Kidney epithelial cell (primary cell): ENCODE measurements at regions not wholly inside any gene's neighbourhood (a gene's known extent, or its start where the extent isn't known, plus 50 kb on each side); places are given as distances from the start of the nearest gene placed in this dataset.

Experiments used
- DNase-seq: peaks from one replicate; pipeline ENCODE4 v3.0.0-alpha.2; 2010; ENCODE audit warnings: low read depth
- H3K27me3 ChIP-seq: 2 replicates; pipeline ENCODE4 v1.6.0; 2011; ENCODE audit warnings: low read length; ENCODE audit not compliant: control insufficient read depth, insufficient read depth
- H3K36me3 ChIP-seq: 2 replicates; pipeline ENCODE4 v1.5.1; 2011; ENCODE audit warnings: low read length; ENCODE audit not compliant: control insufficient read depth, insufficient read depth
- H3K4me3 ChIP-seq: 2 replicates; pipeline ENCODE4 v1.5.1; 2011; ENCODE audit warnings: low read depth, mild to moderate bottlenecking, control low read depth, low read length
- TF ChIP-seq, protein P1 (sequence below): IDR thresholded peaks from 2 replicates; pipeline ENCODE4 v1.5.1; 2011; ENCODE audit warnings: mild to moderate bottlenecking, moderate library complexity, low read length, control low read depth, inconsistent platforms; ENCODE audit not compliant: insufficient read depth, poor library complexity, severe bottlenecking

DNA sequence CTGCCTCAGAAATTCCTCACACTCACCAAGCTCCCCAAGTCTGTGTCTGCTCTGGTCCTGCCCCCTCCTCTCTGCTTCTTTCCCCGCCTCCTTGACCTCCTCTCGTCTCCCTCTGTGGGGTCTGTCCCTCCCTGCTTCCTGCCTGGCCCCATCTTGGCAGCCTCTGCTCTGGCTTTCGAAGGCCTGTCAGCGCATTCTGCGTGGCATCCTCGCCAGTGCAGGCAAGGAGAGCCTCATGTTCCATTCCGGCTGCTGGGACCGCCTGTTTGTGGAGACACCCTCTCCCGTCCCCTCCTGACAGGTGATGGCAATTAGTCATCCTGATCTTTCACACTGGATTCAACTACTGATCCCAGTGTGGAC lies 51.7 kb upstream of the COL13A1 start:
- TF ChIP-seq, protein P1, sequence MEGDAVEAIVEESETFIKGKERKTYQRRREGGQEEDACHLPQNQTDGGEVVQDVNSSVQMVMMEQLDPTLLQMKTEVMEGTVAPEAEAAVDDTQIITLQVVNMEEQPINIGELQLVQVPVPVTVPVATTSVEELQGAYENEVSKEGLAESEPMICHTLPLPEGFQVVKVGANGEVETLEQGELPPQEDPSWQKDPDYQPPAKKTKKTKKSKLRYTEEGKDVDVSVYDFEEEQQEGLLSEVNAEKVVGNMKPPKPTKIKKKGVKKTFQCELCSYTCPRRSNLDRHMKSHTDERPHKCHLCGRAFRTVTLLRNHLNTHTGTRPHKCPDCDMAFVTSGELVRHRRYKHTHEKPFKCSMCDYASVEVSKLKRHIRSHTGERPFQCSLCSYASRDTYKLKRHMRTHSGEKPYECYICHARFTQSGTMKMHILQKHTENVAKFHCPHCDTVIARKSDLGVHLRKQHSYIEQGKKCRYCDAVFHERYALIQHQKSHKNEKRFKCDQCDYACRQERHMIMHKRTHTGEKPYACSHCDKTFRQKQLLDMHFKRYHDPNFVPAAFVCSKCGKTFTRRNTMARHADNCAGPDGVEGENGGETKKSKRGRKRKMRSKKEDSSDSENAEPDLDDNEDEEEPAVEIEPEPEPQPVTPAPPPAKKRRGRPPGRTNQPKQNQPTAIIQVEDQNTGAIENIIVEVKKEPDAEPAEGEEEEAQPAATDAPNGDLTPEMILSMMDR = no peak
- no peak overlapping the region for H3K4me3 ChIP-seq
- H3K36me3 ChIP-seq = no peaks in the 10 kb centered on the region
- H3K27me3 ChIP-seq = peaks cover 16% of the 10 kb centered on the region
- no peak for DNase-seq

DNA sequence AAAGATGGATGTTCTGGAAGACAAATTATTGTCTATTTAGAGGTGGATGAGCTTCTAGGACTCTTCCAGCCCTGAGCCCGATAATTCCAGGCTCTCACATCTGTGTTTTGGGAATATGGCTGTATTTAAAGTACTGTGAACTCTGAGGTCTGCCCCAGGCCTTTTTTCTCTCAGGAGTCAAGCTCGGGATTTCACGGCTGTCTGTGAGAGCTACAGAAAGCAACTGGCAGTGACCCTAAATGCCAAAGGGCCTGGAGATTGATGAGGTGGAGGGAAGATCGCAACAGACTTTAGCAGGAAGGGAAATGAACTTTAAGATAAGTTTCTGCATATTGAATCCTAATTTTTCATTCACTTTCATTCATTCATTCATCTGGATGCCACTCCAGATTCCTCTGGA lies 51.0 kb upstream of the COL13A1 start:
- no peaks in the 10 kb centered on the region for H3K36me3 ChIP-seq
- peaks cover 16% of the 10 kb centered on the region for H3K27me3 ChIP-seq
- H3K4me3 ChIP-seq = no peak overlapping the region
- TF ChIP-seq, protein P1 = no peak
- no peak for DNase-seq

DNA sequence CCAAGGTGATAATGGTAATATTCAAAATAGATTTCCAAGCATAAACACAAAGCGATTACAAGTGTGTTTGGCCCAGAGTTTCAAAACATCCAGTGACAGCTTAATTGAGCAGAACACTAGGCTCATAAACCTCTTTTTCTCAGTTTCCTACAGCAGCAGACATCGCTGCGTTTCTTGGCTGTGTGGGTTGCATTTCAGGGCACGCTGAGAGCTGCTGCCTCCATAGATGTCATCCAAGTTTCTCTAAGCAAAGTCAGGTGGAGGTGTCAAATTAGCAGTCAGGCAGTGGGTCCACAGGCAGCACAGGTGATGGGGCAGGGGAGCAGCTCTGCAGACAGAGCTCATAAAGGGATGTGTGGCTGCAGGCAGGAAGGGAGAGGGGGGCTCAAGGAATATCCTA lies 50.5 kb upstream of the COL13A1 start:
- TF ChIP-seq, protein P1 = no peak
- H3K27me3 ChIP-seq = peaks cover 16% of the 10 kb centered on the region
- DNase-seq = no peak
- no peak overlapping the region for H3K4me3 ChIP-seq
- no peaks in the 10 kb centered on the region for H3K36me3 ChIP-seq
